ENCODE measurements at regions not wholly inside any gene's neighbourhood (a gene's known extent, or its start where the extent isn't known, plus 50 kb on each side); places are given as distances from the start of the nearest gene placed in this dataset.

DNA sequence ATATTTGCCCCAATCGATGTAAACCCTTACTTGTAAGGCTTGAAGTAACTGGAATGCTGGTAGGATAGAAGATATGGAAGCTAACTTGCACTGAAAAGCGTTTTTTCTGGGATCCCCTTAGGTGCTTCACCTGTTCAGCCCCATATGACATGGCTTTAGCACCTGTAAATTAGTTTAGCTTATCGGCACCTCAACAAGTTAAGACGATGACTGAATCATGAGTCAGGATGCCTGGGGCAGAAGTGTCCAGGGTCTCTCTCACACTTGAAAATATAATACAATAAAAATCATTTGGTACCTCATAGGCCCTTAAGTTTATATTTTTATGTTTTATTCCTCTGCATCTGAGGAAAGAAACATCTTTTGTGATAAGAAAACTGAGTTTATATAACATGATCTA is 409.2 kb upstream of the LRRC4C start:
- no peak for DNase-seq

DNA sequence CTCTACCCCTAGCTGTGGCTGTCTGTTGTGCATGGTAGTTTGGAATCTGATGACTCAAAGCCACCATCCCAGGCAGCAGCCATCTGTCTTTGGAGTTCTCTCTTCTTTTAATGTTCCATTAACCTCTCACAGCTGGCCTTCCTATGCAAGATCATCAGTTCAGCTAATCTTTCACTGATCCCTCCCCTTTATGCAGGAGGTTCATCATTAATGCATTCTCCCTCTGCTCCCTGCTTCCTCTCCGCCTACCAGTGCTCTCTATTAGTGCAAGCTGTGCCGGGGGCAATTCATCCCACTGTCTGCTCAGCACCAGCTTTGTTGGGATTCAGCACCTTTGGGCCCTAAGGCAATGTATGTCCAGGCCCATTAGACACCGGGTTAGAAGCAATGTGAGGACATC is 413.0 kb upstream of the LRRC4C start:
- DNase-seq, result no peak

DNA sequence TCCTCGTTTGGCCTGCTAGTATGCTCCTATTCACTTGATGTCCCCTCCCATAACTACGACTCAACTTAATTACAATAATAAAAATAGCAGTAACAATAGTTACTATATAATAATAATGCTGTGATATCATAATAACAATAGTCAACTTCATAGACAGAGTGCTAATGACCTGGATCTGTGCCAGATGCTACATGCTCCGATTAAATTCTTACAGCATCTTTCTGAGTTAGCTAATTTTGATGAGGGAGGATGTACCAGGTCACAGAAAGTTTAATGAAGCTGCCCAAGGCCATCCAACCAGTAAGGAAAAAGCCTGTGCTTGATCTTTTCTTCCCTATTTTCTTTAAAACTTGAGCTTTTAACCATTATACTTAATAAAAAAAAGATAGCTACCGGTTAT is 413.4 kb upstream of the LRRC4C start:
- DNase-seq, result peak; percentile 10

DNA sequence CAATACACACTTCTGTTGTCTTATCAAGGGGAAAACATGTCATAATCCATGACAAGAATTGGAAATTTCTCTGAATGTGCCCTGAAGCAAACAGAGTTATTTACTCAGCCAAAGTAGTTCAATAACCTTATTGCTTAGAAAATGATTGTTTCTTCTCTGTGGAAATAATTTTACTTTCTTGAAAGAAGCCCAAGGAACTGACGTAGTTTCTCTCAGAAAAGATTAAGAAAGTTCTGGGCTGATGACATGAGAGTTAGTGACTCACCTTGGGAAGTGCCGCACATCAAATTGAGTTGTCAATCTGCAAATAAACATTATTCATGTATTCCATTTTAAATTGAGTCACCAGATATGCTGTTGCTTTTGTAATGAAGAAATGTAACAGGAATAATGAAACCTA is 418.6 kb upstream of the LRRC4C start:
- DNase-seq, result no peak

DNA sequence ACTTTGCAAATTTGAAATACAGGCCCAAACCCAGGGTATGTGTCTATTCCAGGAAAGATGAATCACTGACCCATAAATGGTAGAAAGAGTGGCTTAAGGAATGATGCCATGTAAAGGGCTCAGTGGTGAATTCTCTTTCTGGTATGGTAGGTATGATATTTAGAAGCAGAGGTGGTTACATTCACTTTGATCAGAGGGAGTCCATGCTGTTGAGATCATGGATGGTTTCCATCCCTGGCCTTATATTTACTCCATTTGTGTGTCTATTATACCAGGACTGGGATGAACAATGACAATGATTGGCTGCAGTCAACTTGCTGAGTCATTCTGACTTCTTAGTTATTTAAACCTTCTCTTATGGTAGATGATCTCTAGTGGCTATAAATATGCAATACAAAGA is 419.8 kb upstream of the LRRC4C start:
- no peak for DNase-seq

DNA sequence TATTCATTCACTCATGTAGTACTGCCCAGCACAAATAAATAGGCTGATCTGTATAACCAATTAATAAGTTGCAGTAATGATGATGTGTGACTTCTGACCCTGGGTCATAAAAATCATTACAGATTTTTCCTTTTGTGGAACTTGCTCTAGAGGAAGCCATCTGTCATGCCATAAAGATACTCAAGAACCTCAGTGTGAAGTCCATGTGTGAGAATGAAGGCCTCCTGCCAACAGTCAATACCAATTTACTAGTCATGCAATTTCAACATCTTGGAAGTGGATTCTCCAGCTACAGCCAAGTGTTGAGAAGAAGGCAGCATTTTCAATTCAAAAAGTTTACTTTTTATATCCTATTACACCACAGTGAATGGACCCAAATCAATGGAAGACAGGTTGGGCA is 435.6 kb upstream of the LRRC4C start:
- DNase-seq, result no peak

DNA sequence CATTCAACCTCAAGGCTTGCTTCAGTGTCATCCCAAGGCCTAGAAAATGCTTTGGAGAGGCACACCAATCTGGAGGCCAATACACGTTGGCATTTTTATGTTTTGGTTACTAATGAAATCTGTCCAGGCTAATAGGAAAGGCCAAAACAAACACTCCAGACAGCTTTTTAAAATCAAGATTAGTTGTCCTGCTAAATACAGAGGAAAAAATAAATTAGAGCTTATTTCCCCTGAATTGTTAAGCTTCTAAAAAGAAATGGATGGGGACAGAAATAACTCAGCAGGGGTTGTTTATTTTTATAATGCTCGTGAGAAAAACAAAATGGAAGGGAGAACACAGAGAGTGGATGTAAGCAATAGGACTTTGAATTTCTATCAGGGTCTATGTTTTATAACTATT is 438.5 kb upstream of the LRRC4C start:
- no peak for DNase-seq

DNA sequence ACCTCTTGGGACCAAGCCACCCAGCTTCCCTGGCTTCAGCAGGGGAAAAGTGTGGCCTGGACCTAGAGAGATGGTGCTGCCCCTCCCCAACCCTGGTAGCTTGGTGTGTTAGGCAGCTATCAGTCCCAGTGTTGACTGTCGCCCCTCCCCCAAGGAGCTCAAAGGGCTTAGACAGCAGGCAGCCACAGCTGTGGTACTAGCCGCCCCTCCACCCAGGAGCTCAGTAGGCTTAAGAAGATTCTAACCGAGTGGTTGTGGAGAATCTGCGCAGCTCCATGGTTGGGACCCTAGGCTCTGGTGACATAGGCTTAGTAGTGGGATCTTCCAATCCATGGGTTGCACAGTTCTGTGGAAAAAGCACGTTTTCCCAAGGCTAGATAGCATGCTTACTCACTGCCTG is 458.4 kb upstream of the LRRC4C start:
- no peak for DNase-seq

DNA sequence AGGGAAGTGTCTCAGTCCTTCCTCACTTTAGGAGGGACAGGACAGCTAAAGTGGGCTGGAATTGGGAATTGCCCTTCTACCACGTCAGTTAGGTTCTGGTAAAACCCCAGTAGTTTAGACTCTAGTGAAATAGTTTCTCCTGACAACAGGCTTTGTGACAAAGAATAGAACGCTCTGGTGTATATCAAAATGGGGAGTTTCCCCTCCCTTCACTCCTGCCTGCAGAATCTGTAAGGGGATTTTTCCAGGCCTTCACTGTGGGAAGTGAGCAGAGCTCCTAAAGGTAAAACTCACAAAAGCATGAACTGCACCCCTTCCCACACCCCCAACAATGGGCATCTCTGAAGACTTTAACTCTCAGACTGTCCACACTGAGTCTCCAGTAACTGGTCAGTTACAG is 460.9 kb upstream of the LRRC4C start:
- DNase-seq, result no peak

DNA sequence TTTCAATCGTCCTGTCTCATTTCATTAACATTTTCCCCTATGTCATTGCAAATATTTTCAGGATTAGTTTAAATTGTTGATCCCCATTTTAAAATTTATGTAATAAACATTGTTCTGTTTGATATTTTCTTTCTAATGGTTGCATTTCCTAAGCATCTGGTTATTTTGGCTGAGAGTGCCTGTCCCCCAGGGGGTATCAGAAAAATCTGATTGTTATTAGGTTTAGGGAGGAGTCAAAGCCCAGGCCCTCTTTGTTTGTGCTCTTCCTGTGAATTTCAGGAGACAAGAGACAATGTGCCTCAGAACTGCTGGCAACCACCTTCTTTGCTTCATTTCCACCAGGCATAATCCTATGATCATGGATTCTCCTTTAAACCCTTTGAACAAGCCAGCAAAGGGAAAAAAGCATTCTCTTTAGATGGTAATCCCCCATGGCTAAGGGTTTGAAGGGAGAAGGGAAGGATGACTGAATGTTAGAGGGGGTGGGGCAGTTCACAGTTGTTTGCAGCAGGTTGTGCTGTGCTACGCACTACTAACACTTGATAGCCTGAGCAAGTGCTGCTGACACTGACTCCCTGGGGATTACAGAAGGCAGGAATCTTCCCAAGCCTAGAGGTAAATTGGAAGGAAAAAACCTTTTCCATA is 462.4 kb upstream of the LRRC4C start:
- DNase-seq, result no peak

DNA sequence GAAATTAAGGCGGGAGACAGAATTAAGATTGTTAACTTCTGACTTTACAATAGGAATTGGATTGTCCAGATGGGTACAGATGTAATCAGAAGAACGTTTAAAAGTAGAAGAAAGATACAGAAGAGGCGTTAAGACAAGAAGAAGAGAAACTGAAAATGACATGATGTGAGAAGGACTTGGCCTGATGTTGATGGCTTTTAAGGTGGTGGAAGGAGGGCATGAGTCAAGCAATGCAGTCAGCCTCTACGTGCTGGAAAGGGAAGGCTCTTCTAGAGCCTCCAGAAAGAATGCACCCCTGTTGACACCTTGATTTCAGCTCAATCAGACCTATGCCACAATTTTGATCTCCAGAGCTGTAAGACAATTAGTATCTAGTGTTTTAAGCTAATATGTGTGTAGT is 466.9 kb upstream of the LRRC4C start:
- no peak for DNase-seq

DNA sequence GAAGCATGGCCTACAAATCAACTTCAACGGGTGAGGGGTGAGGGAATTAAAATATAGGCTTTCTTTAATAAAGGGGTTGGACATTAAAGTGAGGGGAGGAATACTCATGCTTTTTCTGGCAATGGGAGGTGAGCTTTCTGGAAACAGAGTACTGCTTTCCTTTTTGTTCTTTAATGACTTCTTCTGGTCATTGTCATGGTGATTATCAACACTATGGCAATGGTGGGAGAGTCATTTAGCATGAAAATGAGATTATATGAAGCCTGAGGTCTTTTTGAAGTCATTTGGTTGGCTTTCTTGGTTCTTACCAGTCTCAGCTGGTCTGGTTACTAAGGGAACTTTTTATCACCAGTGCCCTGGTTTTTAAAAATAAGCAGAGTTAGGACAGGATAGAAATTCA is 475.8 kb upstream of the LRRC4C start:
- DNase-seq, result no peak

DNA sequence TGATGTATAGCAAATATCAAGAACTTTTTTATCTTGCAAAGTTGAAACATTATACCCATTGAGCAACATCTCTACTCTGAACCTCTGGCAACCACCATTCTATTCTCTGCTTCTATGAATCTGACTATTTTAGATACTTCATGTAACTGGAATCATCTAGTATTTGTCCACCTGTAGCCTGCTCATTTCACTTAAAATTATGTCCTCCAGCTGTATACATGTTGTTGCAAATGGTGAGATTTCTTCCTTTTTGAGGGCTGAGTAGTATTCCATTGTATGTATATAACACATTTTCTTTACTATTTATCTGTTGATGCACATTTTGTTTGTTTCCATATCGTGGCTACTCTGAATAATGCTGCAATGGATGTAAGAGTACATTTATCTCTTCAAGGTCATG is 476.3 kb upstream of the LRRC4C start:
- no peak for DNase-seq

DNA sequence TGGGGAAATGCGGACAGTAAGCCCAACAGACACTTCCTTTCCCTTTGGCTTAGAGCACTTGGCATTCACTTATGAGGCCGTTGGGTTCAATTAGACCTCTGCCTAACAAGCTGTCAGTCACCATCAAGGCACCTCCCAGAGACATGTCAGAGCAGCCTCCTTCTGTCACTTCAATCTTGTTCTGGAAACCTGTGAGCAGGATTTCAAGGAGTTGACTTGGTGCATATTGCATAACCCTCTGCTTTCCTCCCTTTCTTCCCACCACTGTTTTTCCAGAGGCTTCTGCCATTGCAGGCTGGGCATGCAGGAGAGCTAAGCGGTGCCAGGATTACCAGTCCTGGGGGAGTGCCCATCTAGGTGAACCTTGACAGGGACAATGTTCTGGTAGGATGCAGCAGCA is 484.2 kb upstream of the LRRC4C start:
- DNase-seq, result no peak

DNA sequence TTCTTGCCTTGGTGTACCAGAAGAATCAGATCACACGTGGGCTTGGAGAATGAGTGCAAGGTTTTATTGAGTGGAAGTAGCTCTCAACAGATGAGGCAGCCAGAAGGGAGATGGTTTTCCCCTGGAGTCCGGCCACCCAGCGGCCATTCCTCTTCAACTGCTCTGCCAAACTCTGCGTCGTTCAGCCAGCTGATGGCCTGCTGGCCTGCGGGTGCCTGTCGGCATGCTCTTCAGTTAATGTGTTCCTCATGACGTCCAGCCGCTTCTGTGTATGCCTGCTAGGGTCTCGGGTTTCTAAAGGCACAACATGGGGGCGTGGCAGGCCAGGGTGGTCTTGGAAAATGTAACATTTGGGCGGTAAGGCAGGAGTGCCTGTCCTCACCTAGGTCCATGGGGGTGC is 487.9 kb upstream of the LRRC4C start:
- no peak for DNase-seq

DNA sequence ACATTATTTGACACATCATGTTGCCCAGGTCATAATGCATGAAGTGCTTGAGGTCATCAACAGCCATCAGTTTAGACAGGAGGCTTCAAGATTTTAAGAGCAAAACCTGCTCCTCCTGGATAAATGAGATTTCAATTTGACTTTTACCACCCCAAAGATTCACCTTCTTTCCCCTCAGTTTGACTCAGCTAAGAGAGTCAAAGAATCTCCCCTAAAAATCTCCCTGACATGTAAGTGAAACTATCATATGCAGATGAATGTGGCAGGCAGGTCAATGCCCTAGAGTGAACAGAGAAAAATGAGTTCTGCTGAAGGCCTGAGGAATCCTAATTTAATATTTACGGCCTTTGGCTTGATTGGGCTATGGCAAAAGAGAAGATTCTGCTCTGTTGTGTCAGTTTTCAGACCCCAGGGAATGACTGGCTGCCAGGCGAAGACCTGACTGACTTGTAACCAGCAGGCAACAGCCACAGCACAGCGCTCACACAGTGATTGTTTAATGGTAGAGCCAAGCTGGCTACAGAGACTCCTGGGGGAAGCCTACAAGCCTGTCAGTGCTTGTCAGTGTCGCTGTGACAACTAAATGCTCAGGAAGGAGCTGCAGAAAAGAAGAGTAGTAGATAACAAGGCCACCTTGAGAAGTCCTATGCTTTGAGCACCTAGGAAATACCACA is 491.2 kb upstream of the LRRC4C start:
- no peak for DNase-seq

DNA sequence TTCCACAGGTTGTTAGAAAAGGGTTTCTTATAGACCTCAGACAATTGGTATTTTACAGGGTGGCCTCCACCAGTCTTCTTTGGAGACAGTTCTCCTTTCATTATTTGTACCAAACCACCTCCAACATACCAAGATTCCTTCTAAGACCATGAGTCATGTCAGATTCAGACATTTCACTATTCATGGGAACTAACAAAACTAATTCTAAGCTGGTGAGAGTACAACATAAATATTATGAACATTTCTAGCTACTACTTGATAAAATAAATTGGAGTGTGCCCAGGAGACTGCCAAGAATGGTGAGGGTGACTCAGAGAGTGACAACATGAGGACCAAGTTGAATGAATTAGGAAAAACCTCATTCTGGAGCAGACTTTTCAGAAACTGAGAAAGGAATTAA is 494.6 kb upstream of the LRRC4C start:
- no peak for DNase-seq

DNA sequence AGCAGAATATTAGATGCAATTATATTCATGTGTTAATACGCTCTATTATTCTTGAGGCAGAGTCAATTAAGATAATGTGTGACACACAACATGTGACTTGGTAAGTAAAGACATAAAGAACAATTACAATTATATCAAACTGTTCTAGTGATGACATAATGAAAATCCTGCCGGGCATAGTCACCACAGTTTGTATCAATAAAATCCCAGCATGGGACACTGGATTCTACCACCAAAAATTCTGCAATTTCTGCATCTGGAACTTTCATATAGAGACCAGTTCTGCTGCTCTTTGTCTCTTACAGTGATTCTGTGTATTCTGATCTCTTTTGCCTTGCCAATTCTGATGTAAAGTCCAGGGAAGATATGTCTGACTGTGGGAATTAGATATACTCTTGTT is 495.6 kb upstream of the LRRC4C start:
- no peak for DNase-seq

DNA sequence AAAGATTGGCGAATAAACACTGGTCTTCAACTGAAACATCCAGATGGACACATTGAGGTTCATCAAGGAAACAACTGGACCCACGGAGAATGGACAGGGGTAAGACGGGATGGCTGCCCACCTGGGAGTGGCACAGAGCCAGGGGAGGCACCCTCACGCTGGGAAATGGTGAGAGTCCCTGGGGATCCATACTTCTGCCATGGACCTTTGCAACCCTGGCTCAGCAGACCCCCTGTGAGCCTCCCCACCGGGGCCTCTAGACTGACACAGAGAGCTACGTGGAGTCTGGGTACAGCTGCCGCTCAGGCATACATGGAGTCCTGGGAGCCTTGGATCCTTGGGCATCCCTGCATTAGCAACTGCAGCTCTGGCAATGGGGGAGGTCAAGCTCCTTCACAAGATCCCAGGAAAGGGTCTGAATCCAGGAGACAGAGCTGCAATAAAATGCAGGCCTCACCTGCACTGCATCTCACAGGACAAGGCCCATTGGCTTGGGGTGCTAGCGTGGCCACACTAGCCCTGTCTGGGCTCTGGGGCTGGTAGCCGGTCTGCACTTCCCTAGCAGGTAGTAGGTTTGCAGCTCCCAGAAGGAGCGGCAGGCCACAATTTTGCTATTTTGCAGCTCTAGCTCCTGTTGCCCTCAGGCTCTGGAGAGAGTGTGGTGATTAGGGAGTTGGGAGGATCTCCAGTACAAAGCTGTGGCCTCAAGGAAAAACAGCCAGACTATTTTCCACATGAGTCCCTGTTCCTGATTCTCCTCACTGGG is 496.4 kb upstream of the LRRC4C start:
- DNase-seq, result no peak

DNA sequence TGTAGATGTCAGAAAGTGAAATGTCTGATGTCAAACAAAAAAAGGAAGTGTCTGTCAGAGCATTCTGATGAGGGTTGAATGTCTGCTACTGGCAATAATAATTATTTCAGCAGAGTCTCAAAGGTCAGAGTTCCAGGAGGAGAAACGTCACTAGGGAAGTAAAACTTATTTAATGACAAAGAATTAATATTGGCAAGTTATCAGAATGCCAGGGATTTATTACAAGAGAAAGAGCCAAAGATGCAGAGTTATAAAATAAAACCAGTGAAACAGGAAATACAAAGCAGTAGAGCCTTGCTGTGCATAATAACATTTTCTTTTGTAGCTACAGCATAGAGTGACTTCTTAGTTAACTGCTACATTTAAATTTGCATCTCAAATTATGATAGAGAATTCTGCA is 504.0 kb upstream of the LRRC4C start:
- DNase-seq, result no peak

DNA sequence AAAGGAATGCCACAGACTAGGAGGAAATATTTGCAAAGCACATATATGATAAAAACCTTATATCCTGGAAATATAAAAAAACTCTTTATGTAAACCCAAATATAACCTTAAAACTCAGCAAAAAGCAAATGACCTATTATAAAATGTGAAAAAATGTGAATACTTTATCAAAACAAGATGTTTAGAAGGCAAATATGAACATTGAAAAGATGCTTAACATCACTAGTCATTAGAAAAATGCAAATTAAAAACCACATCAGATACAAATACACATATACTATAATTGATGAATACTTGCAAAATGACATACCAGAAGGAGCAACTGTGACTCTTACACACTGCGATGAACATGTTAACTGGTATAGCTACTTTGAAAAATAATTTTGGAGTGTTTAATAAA is 511.2 kb upstream of the LRRC4C start:
- DNase-seq, result no peak

DNA sequence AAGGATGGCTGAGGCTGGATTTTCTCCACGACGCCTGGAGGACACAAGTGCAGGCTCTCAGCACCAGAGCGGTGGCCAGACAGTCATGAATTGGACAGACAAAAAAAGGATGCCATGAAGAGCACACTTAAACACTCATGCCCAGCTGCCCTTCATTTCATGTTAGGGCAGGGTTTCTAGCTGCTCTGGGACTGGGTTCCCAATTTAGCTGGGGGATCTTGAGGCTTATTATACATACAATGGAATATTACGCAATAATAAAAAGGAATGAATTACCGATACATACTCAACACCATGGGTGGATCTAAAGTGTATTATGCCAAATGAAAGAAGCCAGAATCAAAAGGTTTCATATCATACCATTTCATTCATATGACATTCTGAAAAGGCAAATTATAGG is 512.1 kb upstream of the LRRC4C start:
- no peak for DNase-seq

DNA sequence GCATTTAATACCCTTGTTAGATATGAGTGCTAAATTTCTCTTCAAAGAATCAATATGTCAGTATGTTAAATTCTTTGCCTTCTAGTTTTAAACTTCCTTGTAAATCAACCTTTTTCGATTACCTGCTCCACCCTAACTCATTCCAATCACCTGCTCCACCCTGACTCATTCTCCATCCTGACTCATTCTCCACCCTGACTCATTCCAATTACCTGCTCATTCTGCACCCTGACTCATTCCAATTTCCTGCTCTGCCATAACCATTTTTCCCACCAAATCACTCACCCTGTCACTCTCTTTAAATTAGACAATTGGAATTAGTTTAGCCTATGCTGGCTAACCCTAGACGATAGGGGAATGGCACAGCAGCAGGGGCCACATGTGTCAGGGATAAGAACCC is 519.5 kb upstream of the LRRC4C start:
- DNase-seq, result no peak

DNA sequence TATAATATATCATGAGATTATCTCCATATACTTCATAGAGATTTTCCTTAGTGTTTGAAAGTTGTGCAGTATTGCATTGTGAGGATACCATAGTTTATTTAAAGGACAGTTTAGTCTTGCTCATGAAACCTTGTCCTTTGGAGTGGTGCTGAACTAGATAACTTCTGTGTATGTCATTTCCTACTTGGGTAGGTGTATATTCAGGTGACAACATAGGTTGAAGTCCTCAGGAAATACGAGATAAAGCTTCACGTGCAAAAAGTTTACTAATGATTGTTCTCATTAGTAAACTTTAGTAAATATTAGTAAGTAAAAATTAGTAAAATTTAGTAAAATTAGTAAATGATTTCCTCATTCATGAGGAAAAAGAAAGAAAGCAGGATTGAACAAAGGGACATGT is 521.3 kb upstream of the LRRC4C start:
- no peak for DNase-seq

DNA sequence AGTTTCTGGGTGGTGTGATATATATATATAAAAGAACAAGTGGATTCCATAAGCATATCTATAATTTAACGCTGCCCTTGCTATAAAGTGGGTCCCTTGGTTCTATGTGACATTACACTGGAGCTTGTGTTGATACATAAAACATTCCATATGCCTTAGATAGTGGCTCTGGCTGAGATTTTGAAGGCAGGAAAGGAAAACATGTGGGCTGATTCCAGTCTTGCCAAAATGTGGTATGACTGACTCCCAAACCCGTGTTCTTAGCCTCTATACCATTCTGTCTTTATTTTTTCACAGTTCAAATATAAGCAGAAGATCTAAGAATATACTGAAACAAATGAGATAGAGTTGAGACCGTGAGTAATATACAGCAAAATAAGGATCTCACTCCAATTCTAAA is 522.8 kb upstream of the LRRC4C start:
- no peak for DNase-seq
